Stimulated activated CD4-positive, alpha-beta T cell treated with anti-CD3 and anti-CD28 coated beads, TNF-alpha, amount 100 ng/mL, for 48 hours (primary cell): ENCODE measurements at regions not wholly inside any gene's neighbourhood (a gene's known extent, or its start where the extent isn't known, plus 50 kb on each side); places are given as distances from the start of the nearest gene placed in this dataset.

Experiments used
- DNase-seq, 3 donors: peaks; one replicate each; pipeline ENCODE4 v3.0.0-alpha.2; 2020; ENCODE audit warnings: low read depth in 3 of 3

GRCh38 chr21:17901458-17902079 is 82.4 kb upstream of the C21orf91 start:
- no peak for DNase-seq

DNA sequence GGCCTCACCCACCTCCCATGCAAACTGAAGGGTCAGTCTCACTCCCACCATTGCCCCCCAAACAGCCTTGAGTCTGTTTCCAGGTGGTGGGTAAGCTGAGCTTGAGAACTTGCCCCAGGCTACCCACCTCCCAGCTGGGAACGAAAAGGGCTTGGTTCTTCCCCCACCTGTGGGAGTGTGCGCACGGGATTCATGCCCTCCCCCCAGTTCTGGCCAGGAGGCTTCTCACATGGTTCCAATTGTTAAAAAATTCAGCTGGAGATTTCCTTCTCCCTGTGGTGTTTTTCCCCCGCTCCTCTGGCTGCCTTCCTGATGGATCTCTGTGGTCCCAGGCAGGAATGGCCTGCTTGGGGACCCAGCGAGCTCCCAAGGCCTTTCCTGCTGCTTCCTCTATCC is 81.8 kb upstream of the C21orf91 start:
- no peak for DNase-seq

GRCh38 chr21:17900281-17900989 is 81.3 kb upstream of the C21orf91 start:
- peak in 1 of 3 donors; percentile 5 for DNase-seq

DNA sequence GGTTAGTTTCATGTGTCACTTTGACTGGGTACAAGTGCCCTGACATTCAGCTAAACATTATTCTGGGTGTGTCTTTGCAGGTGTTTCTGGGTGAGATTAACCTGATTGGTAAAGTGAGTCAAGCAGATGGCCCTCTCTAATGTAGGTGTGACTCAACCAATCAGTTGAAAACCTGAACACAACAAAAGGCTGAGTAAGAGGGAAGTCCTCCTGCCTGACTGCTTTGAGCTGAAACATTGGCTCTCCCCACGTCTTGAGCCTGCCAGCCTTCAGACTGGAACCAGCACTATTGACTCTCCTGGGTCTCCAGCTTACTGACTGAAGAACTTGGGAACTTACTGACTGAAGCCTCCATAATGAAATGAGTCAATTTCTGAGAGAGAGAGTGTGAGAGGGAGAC is 70.0 kb upstream of the C21orf91 start:
- no peak for DNase-seq

- no peak for DNase-seq
These were observed 50.0 kb upstream of the C21orf91 start for GRCh38 chr21:17869115-17869514.
